Activated CD8-positive, alpha-beta memory T cell treated with anti-CD3 and anti-CD28 coated beads, Interleukin-2, amount 10 ng/mL, durations not matched to agents 7 days and 5 days (primary cell): ENCODE measurements at regions not wholly inside any gene's neighbourhood (a gene's known extent, or its start where the extent isn't known, plus 50 kb on each side); places are given as distances from the start of the nearest gene placed in this dataset.

Experiments used
- ATAC-seq: fragments of 150-1000 bp; cut with Tn5 transposase; one replicate; pipeline ENCODE4 v1.10.0; 2021; ENCODE audit warnings: moderate library complexity
- CTCF ChIA-PET: fragments of 350-600 bp; sonication (Branson Sonifier 250); formaldehyde crosslinking; loops from one replicate; lab custom pipeline; 2021; ENCODE audit warnings: antibody characterized with exemption; lab: Charles Lee
- DNase-seq: peaks from one replicate; pipeline ENCODE4 v3.0.0-alpha.2; 2020
- H3K27ac Mint-ChIP-seq: one replicate; pipeline ENCODE4 v1.8.0; 2021; ENCODE audit warnings: mild to moderate bottlenecking, mixed read lengths
- H3K27me3 Mint-ChIP-seq: one replicate; pipeline ENCODE4 v1.8.0; 2021; ENCODE audit warnings: mixed read lengths
- H3K36me3 Mint-ChIP-seq: one replicate; pipeline ENCODE4 v1.8.0; 2021; ENCODE audit warnings: mild to moderate bottlenecking, mixed read lengths
- H3K4me1 Mint-ChIP-seq: one replicate; pipeline ENCODE4 v1.8.0; 2021; ENCODE audit warnings: mixed read lengths
- H3K4me3 Mint-ChIP-seq: one replicate; pipeline ENCODE4 v1.8.0; 2021; ENCODE audit warnings: mild to moderate bottlenecking, moderate library complexity, mixed read lengths
- H3K9me3 Mint-ChIP-seq: one replicate; pipeline ENCODE4 v1.8.0; 2022; ENCODE audit warnings: low read depth, mixed read lengths

- Mint-ChIP-seq H3K4me3 (no peak overlapping the region), H3K9me3 (peaks cover 7% of the 10 kb centered on the region), H3K36me3 (no peaks in the 10 kb centered on the region), H3K27ac (no peak overlapping the region), H3K27me3 (no peaks in the 10 kb centered on the region), H3K4me1 (no peaks in the 10 kb centered on the region)
- CTCF ChIA-PET: no interaction called here
- no peak for DNase-seq
- ATAC-seq: no peak
Measured at GRCh38 chr19:31903979-31904378, 441.4 kb upstream of the ZNF507 start.

- Mint-ChIP-seq H3K9me3 (peaks cover 2% of the 10 kb centered on the region), H3K4me3 (no peak overlapping the region), H3K27me3 (no peaks in the 10 kb centered on the region), H3K4me1 (no peaks in the 10 kb centered on the region), H3K36me3 (no peaks in the 10 kb centered on the region), H3K27ac (no peak overlapping the region)
- DNase-seq (no peak), ATAC-seq (no peak)
- CTCF ChIA-PET: no interaction called here
Measured at GRCh38 chr19:31906111-31906871, 439.1 kb upstream of the ZNF507 start.

- no peaks in the 10 kb centered on the region for H3K27me3 Mint-ChIP-seq
- no peaks in the 10 kb centered on the region for H3K4me1 Mint-ChIP-seq
- DNase-seq (no peak), ATAC-seq (no peak)
- H3K27ac Mint-ChIP-seq: no peak overlapping the region
- H3K36me3 Mint-ChIP-seq: no peaks in the 10 kb centered on the region
- no peaks in the 10 kb centered on the region for H3K9me3 Mint-ChIP-seq
- CTCF ChIA-PET: no interaction called here
- H3K4me3 Mint-ChIP-seq: no peak overlapping the region
Measured at GRCh38 chr19:31907661-31908060, 437.7 kb upstream of the ZNF507 start.

- DNase-seq: no peak
- Mint-ChIP-seq H3K36me3 (no peaks in the 10 kb centered on the region), H3K4me3 (no peak overlapping the region), H3K27me3 (no peaks in the 10 kb centered on the region), H3K4me1 (no peaks in the 10 kb centered on the region), H3K9me3 (no peaks in the 10 kb centered on the region), H3K27ac (no peak overlapping the region)
- CTCF ChIA-PET: no interaction called here
- no peak for ATAC-seq
Measured at GRCh38 chr19:31908080-31908479, 437.3 kb upstream of the ZNF507 start.

GRCh38 chr19:31908496-31909225 is 436.7 kb upstream of the ZNF507 start:
- no peak overlapping the region for H3K4me3 Mint-ChIP-seq
- CTCF ChIA-PET: no interaction called here
- no peaks in the 10 kb centered on the region for H3K27me3 Mint-ChIP-seq
- no peak overlapping the region for H3K27ac Mint-ChIP-seq
- DNase-seq (no peak), ATAC-seq (no peak)
- H3K4me1 Mint-ChIP-seq: no peaks in the 10 kb centered on the region
- no peaks in the 10 kb centered on the region for H3K36me3 Mint-ChIP-seq
- H3K9me3 Mint-ChIP-seq: no peaks in the 10 kb centered on the region

- ATAC-seq: no peak
- CTCF ChIA-PET: no interaction called here
- H3K4me3 Mint-ChIP-seq: no peak overlapping the region
Measured at GRCh38 chr19:31910224-31910623, 435.2 kb upstream of the ZNF507 start.

GRCh38 chr19:31911577-31911976 is 433.8 kb upstream of the ZNF507 start:
- Mint-ChIP-seq H3K4me1 (no peaks in the 10 kb centered on the region), H3K4me3 (no peak overlapping the region), H3K27me3 (no peaks in the 10 kb centered on the region), H3K27ac (no peak overlapping the region), H3K36me3 (no peaks in the 10 kb centered on the region), H3K9me3 (no peaks in the 10 kb centered on the region)
- DNase-seq (no peak), ATAC-seq (no peak)
- CTCF ChIA-PET: no interaction called here

More at GRCh38 chr19:31910224-31910623, 435.2 kb upstream of the ZNF507 start:
- H3K9me3 Mint-ChIP-seq: no peaks in the 10 kb centered on the region
- no peaks in the 10 kb centered on the region for H3K27me3 Mint-ChIP-seq
- no peaks in the 10 kb centered on the region for H3K36me3 Mint-ChIP-seq
- no peak overlapping the region for H3K27ac Mint-ChIP-seq
- no peaks in the 10 kb centered on the region for H3K4me1 Mint-ChIP-seq
- DNase-seq: no peak

GRCh38 chr19:31913103-31913661 is 432.2 kb upstream of the ZNF507 start:
- DNase-seq (no peak), ATAC-seq (no peak)
- Mint-ChIP-seq H3K27ac (no peak overlapping the region), H3K27me3 (no peaks in the 10 kb centered on the region), H3K36me3 (no peaks in the 10 kb centered on the region), H3K9me3 (no peaks in the 10 kb centered on the region), H3K4me3 (no peak overlapping the region), H3K4me1 (no peaks in the 10 kb centered on the region)
- CTCF ChIA-PET: no interaction called here

GRCh38 chr19:31930401-31930800 is 415.0 kb upstream of the ZNF507 start:
- no peak overlapping the region for H3K27ac Mint-ChIP-seq
- CTCF ChIA-PET: no interaction called here
- no peak overlapping the region for H3K4me3 Mint-ChIP-seq
- H3K4me1 Mint-ChIP-seq: no peaks in the 10 kb centered on the region
- no peaks in the 10 kb centered on the region for H3K27me3 Mint-ChIP-seq
- ATAC-seq (no peak), DNase-seq (no peak)
- H3K36me3 Mint-ChIP-seq: no peaks in the 10 kb centered on the region
- peaks cover 6% of the 10 kb centered on the region for H3K9me3 Mint-ChIP-seq

GRCh38 chr19:31937983-31938382 is 407.4 kb upstream of the ZNF507 start:
- ATAC-seq (no peak), DNase-seq (no peak)
- H3K27ac Mint-ChIP-seq: no peak overlapping the region
- CTCF ChIA-PET: no interaction called here
- H3K36me3 Mint-ChIP-seq: no peaks in the 10 kb centered on the region
- H3K4me1 Mint-ChIP-seq: no peaks in the 10 kb centered on the region
- no peaks in the 10 kb centered on the region for H3K27me3 Mint-ChIP-seq
- peaks cover 9% of the 10 kb centered on the region for H3K9me3 Mint-ChIP-seq
- H3K4me3 Mint-ChIP-seq: no peak overlapping the region

GRCh38 chr19:31938675-31939074 is 406.7 kb upstream of the ZNF507 start:
- peaks cover 9% of the 10 kb centered on the region for H3K9me3 Mint-ChIP-seq
- CTCF ChIA-PET: no interaction called here
- no peaks in the 10 kb centered on the region for H3K27me3 Mint-ChIP-seq
- no peak overlapping the region for H3K27ac Mint-ChIP-seq
- no peak for DNase-seq
- ATAC-seq: no peak
- no peaks in the 10 kb centered on the region for H3K4me1 Mint-ChIP-seq
- H3K4me3 Mint-ChIP-seq: no peak overlapping the region
- H3K36me3 Mint-ChIP-seq: no peaks in the 10 kb centered on the region

GRCh38 chr19:31940396-31940795 is 405.0 kb upstream of the ZNF507 start:
- Mint-ChIP-seq H3K4me3 (no peak overlapping the region), H3K36me3 (no peaks in the 10 kb centered on the region), H3K27ac (no peak overlapping the region), H3K9me3 (peaks cover 9% of the 10 kb centered on the region), H3K27me3 (no peaks in the 10 kb centered on the region), H3K4me1 (no peaks in the 10 kb centered on the region)
- ATAC-seq (no peak), DNase-seq (no peak)
- CTCF ChIA-PET: no interaction called here

GRCh38 chr19:31943191-31943661 is 402.2 kb upstream of the ZNF507 start:
- DNase-seq (no peak), ATAC-seq (no peak)
- Mint-ChIP-seq H3K4me3 (no peak overlapping the region), H3K9me3 (no peaks in the 10 kb centered on the region), H3K4me1 (no peaks in the 10 kb centered on the region), H3K36me3 (no peaks in the 10 kb centered on the region), H3K27me3 (no peaks in the 10 kb centered on the region), H3K27ac (no peak overlapping the region)
- CTCF ChIA-PET: no interaction called here

GRCh38 chr19:31943778-31944177 is 401.6 kb upstream of the ZNF507 start:
- Mint-ChIP-seq H3K27ac (no peak overlapping the region), H3K36me3 (no peaks in the 10 kb centered on the region), H3K9me3 (no peaks in the 10 kb centered on the region), H3K4me3 (no peak overlapping the region), H3K4me1 (no peaks in the 10 kb centered on the region), H3K27me3 (no peaks in the 10 kb centered on the region)
- ATAC-seq: no peak
- DNase-seq: no peak
- CTCF ChIA-PET: no interaction called here
